Left kidney (tissue), 1 donor: ENCODE measurements at regions not wholly inside any gene's neighbourhood (a gene's known extent, or its start where the extent isn't known, plus 50 kb on each side); places are given as distances from the start of the nearest gene placed in this dataset.
"Not testable (repeated sequence)": the region's sequence is repeated elsewhere in the genome, so short reads cannot be mapped to it uniquely, and the experiment has no call there.

Experiments
- DNase-seq: peaks from one replicate; pipeline ENCODE4 v3.0.0-alpha.2; 2013

- DNase-seq: no peak
Observed at GRCh38 chr4:158958489-158959270, 144.2 kb upstream of the RAPGEF2 start.

GRCh38 chr4:158962393-158962792 lies 140.5 kb upstream of the RAPGEF2 start:
- DNase-seq: no peak

GRCh38 chr4:158963282-158963681 lies 139.6 kb upstream of the RAPGEF2 start:
- DNase-seq: not testable (repeated sequence)

- DNase-seq: no peak
Observed at GRCh38 chr4:158964114-158964727, 138.7 kb upstream of the RAPGEF2 start.

- no peak for DNase-seq
Observed at GRCh38 chr4:158964728-158965124, 138.2 kb upstream of the RAPGEF2 start.

- DNase-seq: no peak
Observed at GRCh38 chr4:158965226-158965625, 137.7 kb upstream of the RAPGEF2 start.

GRCh38 chr4:158966091-158966490 lies 136.8 kb upstream of the RAPGEF2 start:
- DNase-seq: no peak

GRCh38 chr4:158968961-158969360 lies 133.9 kb upstream of the RAPGEF2 start:
- DNase-seq: no peak

GRCh38 chr4:158970812-158971211 lies 132.1 kb upstream of the RAPGEF2 start:
- DNase-seq: no peak

- not testable (repeated sequence) for DNase-seq
Observed at GRCh38 chr4:158974438-158974837, 128.4 kb upstream of the RAPGEF2 start.

- DNase-seq: not testable (repeated sequence)
Observed at GRCh38 chr4:158980711-158981110, 122.2 kb upstream of the RAPGEF2 start.

- no peak for DNase-seq
Observed at GRCh38 chr4:158991534-158992155, 111.2 kb upstream of the RAPGEF2 start.

GRCh38 chr4:158993891-158994290 lies 109.0 kb upstream of the RAPGEF2 start:
- DNase-seq: no peak

GRCh38 chr4:158995040-158995439 lies 107.8 kb upstream of the RAPGEF2 start:
- DNase-seq: no peak

- DNase-seq: no peak
Observed at GRCh38 chr4:158995965-158996364, 106.9 kb upstream of the RAPGEF2 start.

GRCh38 chr4:158996669-158997074 lies 106.2 kb upstream of the RAPGEF2 start:
- no peak for DNase-seq

- no peak for DNase-seq
Observed at GRCh38 chr4:158997660-158998349, 105.1 kb upstream of the RAPGEF2 start.

GRCh38 chr4:158998624-158999023 lies 104.3 kb upstream of the RAPGEF2 start:
- DNase-seq: no peak

- no peak for DNase-seq
Observed at GRCh38 chr4:158999166-158999682, 103.7 kb upstream of the RAPGEF2 start.

GRCh38 chr4:158999849-159000248 lies 103.0 kb upstream of the RAPGEF2 start:
- DNase-seq: no peak

- no peak for DNase-seq
Observed at GRCh38 chr4:159002950-159003349, 99.9 kb upstream of the RAPGEF2 start.
